Adrenal gland (tissue), 5 donors: ENCODE measurements at regions not wholly inside any gene's neighbourhood (a gene's known extent, or its start where the extent isn't known, plus 50 kb on each side); places are given as distances from the start of the nearest gene placed in this dataset.

ENCODE experiments used
- POLR2A ChIP-seq, 2 donors: fragments of 450-650 bp; IDR thresholded peaks; one replicate each; pipeline ENCODE4 v1.6.1; 2017; ENCODE audit warnings: antibody characterized with exemption in 2 of 2, mild to moderate bottlenecking in 2 of 2, moderate library complexity in 1 of 2
- TF ChIP-seq, protein P1 (sequence below), 6 experiments: fragments of 450-650 bp in 4 of 6; fragments of 200-600 bp in 2 of 6; sonication (generic) in 1 of 6; IDR thresholded peaks; 1 replicate in 5 of 6; 2 replicates in 1 of 6; pipeline versions ENCODE4 v1.5.1 to v1.8.0; 2016 to 2021; ENCODE audit warnings: antibody characterized with exemption in 6 of 6, mild to moderate bottlenecking in 2 of 6, moderate library complexity in 1 of 6
- donor health status: DM: no; HTN: no; CAD: no.

GRCh38 chr4:42708625-42709024 is 51.7 kb upstream of the ATP8A1 start:
- TF ChIP-seq, protein P1, sequence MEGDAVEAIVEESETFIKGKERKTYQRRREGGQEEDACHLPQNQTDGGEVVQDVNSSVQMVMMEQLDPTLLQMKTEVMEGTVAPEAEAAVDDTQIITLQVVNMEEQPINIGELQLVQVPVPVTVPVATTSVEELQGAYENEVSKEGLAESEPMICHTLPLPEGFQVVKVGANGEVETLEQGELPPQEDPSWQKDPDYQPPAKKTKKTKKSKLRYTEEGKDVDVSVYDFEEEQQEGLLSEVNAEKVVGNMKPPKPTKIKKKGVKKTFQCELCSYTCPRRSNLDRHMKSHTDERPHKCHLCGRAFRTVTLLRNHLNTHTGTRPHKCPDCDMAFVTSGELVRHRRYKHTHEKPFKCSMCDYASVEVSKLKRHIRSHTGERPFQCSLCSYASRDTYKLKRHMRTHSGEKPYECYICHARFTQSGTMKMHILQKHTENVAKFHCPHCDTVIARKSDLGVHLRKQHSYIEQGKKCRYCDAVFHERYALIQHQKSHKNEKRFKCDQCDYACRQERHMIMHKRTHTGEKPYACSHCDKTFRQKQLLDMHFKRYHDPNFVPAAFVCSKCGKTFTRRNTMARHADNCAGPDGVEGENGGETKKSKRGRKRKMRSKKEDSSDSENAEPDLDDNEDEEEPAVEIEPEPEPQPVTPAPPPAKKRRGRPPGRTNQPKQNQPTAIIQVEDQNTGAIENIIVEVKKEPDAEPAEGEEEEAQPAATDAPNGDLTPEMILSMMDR (IDR thresholded peaks at IDR 0.05), result no peak
- TF ChIP-seq POLR2A (IDR thresholded peaks at IDR 0.05), result no peak
